Dedifferentiated amniotic fluid mesenchymal stem cell (primary cell): ENCODE measurements at regions not wholly inside any gene's neighbourhood (a gene's known extent, or its start where the extent isn't known, plus 50 kb on each side); places are given as distances from the start of the nearest gene placed in this dataset.
"Not testable (repeated sequence)": the region's sequence is repeated elsewhere in the genome, so short reads cannot be mapped to it uniquely, and the experiment has no call there.

Experiments
- DNase-seq: peaks from one replicate; pipeline ENCODE4 v3.0.0-alpha.2; 2016; ENCODE audit errors: extremely low spot score

GRCh38 chr18:995629-996028 lies 91.0 kb downstream of the ADCYAP1 start:
- DNase-seq: peak; percentile 34

DNA sequence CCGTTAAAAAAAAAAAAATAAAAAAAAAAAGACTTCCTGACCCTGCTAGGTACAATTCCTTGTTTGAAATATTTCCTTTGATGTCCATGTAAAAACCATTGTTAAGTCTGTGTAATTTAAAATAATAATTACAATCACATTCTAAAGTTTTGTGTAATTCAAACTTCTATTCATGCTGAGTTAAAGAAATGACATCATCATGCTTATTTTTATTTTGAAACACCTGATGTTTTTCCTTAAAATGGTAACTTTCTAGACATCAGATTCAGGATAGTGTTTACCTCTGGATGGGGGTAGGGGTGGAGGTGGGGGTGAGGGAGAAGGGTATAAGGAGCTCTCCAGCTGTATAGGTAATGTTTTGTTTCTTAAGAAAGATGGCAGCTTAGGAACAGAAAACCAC lies 92.8 kb downstream of the ADCYAP1 start:
- DNase-seq: no peak

GRCh38 chr18:998936-999335 lies 94.3 kb downstream of the ADCYAP1 start:
- no peak for DNase-seq

DNA sequence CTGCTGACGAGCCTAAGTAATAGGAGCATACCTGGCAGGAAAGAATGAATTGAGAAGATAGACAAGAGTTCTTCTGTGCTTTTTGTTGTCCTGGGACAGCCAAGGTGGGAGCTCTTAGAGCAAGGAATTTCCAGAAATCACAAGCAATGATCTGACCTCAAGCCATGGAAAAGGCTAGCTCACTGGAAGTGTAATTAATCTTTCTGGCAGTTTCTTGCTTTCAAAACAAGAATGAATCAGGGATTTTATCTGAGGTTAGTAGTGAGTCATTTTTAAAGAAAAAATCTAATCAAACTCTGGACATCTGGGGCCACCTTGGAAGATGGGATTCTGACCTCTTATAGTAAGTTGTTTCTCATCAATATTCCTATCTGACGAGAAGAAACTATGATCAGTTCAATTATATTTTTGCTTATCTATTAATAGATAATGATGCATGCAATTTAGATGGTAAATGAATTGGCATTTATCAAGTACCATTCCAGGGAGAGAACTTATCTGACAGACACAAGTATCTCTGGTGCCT lies 98.0 kb downstream of the ADCYAP1 start:
- DNase-seq: no peak

GRCh38 chr18:1003499-1003898 lies 98.8 kb downstream of the ADCYAP1 start:
- no peak for DNase-seq

GRCh38 chr18:1006304-1006703 lies 101.6 kb downstream of the ADCYAP1 start:
- DNase-seq: no peak

DNA sequence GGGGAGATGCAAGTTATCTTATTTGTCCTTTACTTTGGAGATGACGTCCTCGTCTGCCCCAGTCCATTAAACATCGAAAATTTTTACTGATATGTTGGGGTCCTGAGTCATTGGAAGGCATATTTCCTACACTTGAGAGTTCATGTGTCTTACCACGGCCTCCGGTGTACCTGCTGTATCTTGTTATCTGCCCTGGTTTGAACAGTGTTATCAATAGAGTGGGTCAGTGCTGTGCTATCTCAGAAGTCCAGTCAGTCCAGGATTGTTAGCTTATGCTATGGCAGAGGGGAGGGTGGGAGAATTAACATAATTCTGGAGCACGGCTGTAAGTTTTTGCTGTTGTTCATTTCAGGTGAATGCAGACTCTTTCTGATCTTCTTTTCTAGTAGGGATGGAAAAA lies 102.3 kb downstream of the ADCYAP1 start:
- DNase-seq: no peak

DNA sequence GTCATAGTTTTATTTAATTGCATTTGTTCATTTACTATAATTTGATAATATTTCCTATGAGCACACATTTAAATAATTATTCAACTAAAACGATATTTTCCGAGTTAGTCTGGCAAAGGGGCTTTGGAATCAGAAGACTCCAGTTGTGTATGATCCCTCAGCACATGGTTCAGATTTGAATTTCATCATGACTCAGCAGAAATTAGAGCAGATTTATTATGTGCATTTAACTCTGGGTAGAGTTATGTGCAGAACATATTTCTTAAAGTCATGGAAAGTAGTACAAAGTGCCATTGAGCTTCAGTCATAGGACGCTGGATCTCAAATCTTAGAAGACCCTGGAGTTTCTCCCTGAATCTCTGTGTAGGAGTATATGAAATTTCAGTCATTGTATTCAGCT lies 106.7 kb downstream of the ADCYAP1 start:
- DNase-seq: no peak

- DNase-seq: no peak
These were observed 108.1 kb downstream of the ADCYAP1 start for GRCh38 chr18:1012775-1013174.

GRCh38 chr18:1013951-1014350 lies 109.3 kb downstream of the ADCYAP1 start:
- no peak for DNase-seq

DNA sequence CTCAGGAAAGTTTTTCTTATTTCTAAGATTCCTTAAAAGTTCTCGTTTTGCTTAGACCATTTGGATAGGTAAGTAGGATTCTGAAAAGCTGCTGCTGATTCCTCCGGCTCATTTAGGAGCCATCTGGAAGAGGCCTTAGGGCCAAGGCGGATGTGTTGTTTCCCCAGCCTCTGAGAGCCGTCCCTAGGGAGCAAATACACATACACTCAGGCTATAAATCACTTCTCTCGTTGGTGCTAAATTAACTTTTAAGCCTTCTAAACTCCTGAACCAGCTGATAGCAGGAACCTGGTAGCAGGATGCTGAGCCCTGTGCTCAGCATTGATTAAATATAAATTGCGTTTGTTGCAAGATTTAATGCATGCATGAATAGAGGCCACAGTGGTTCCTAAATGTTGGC lies 109.8 kb downstream of the ADCYAP1 start:
- DNase-seq: no peak

DNA sequence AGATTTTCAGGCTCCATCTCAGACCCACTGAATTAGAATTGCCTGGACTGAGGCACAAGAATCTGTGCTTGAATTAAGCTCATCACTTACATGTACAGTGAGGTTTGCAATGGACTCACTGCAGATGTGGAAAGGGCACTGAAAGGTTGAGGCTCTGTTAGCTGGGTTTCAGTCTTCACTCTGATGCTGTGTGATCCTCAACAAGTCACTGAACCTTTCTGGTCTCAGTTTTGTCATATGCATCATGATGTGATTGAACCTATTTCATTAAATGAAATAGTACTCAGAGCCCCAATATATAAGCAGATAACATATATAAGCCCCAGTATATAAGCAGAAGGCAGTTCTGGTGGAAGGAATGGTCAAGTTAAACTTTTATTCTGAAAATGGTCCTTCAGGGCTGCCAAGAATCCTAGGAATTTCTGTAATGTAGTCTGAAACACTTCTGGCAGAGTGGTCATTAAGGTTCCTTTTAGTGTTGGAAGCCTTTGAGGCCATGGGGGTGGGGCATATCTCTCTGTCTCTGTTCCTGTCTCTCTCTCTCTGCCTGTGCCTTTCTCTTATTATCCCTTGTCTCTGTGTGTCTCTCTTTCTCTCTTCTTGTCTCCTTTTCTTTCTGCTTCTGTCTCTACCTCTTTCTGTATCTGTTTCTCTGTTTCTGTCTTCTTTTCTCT lies 110.4 kb downstream of the ADCYAP1 start:
- DNase-seq: no peak

DNA sequence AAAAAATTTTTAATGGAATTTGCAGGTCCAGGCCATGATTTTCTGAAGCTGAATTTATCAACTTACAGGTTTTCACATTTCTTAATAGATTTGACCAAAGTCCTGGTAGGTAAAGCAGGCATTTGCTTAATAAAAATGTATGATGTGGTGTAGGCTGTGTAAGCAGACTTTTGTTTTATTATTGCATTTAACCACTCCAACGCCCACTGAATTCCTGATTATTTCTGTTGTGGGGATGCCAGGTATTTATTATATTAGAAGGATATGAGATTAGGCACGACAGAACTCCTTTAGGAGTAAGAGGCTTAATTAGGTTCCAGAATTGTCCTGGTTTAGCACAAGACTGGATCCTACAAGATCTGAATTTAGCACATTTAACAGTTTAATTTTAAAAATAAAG lies 111.1 kb downstream of the ADCYAP1 start:
- DNase-seq: no peak

- DNase-seq: no peak
These were observed 112.8 kb downstream of the ADCYAP1 start for GRCh38 chr18:1017227-1018058.

GRCh38 chr18:1018181-1018681 lies 113.6 kb downstream of the ADCYAP1 start:
- DNase-seq: no peak

GRCh38 chr18:1019191-1019590 lies 114.5 kb downstream of the ADCYAP1 start:
- DNase-seq: no peak

- DNase-seq: no peak
These were observed 116.2 kb downstream of the ADCYAP1 start for GRCh38 chr18:1020731-1021344.

- no peak for DNase-seq
These were observed 122.3 kb downstream of the ADCYAP1 start for GRCh38 chr18:1026930-1027329.

- DNase-seq: not testable (repeated sequence)
These were observed 128.4 kb downstream of the ADCYAP1 start for GRCh38 chr18:1033092-1033491.

- no peak for DNase-seq
These were observed 130.3 kb downstream of the ADCYAP1 start for GRCh38 chr18:1034971-1035370.

DNA sequence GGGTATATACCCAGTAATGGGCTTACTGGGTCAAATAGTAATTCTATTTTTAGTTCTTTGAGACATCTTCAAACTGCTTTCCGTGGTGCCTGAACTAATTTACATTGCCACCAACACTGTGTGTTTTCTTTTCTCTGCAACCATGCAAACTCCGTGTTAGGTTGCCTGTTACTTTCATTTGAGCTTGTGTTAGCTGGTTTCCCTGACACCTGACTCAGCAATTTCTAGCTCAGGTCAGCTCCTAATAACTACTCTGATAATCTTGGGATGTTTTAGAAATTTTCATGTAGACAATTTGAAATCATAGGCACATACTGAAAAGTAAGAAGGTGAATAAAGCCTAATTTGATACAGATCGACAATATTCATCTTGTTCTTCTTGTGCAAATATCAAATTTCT lies 132.3 kb downstream of the ADCYAP1 start:
- DNase-seq: no peak

DNA sequence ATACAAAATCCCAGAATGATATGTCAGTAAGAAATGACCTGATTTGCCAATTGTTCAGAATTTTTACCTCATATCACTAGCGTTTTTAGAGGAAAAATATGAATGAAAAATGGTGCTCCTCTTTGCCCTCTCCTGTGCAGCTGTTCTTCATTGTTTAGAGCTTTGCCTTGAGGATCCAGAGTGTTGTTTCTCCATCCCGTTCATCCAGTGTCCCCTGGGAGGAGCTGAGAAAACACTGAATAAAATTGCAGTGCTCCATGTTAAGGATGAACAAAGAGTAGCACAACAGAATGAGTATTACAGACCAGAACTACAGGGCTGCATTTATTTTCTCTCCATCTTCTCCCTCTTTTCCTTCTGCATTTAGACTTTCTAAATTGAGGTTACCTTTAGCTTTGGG lies 133.1 kb downstream of the ADCYAP1 start:
- DNase-seq: no peak

DNA sequence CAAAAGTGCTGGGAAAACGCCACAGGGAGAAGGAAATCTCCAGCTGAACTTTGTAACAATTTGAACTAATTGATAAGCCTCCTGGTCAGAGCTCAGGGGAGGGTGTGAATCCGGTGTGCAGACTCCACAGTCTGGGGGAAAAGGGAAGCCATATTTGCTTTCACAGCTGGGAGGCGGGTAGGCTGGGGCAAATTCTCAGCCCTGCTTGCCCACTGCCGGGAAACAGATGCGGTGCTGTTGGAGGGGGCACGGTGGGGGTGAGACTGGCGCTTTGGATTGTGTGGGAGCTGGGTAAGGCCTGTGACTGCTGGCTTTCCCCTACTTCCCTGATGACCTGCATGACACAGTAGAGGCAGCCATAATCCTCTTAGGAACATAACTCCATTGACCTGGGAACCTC lies 134.8 kb downstream of the ADCYAP1 start:
- DNase-seq: no peak
